HG02642 (cell line): ENCODE measurements at regions not wholly inside any gene's neighbourhood (a gene's known extent, or its start where the extent isn't known, plus 50 kb on each side); places are given as distances from the start of the nearest gene placed in this dataset.

Experiments used
- ATAC-seq: cut with Tn5 transposase; IDR thresholded peaks from one replicate; pipeline ENCODE4 v1.9.1; 2021; ENCODE audit warnings: mild to moderate bottlenecking; ENCODE audit not compliant: unreplicated experiment, poor library complexity

DNA sequence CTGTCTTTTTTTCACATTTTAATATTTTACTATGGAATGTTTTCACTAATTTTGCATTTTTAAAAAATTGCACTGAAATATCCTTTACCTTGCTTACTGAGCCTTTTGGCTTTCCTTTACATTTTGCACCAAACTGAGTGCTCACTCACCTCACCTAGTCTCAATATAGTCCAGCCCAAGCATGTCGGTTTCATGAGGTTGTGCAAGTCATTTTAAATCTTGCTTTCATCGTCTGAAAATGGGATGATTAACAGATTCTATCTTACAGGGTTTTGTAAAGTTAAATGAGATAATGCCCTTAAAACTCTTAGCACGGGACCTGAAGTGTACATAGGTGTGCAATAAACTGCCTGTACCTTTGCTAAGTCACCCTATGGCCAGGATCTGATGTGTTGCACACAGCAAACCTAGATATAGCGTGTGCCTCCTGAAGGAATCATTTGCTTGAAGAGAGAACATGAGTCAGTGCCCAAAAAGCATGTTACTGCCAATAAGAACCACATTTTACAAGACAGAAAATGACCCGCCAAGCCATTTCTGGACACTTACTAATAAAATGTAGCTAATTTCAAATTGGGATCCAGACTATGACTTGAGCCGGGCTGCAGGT is 199.8 kb downstream of the JCAD start:
- ATAC-seq = no peak

- ATAC-seq = no peak
Measured at GRCh38 chr10:29858702-29859267, 200.6 kb downstream of the JCAD start.

GRCh38 chr10:29857843-29858701 is 201.3 kb downstream of the JCAD start:
- ATAC-seq = no peak

- no peak for ATAC-seq
Measured at GRCh38 chr10:29856295-29856694, 203.1 kb downstream of the JCAD start.

DNA sequence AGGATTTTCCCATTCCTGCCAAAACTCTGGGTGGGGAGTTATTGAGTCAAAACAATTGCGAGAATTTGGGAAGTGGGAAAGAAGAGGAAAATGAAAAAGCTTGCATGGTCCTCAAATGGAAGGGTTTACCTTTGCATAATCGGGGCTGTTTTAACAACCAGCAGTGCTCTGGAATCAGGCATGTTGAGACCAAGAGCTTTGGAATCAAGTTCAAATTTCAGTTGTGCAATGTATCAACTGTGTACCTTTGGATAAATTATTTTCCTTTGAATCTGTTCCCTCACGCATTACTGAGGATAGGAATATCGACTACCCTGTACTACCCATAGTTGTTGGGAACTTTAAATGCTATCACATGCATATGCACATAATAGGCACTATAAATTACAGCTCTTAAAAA is 205.5 kb downstream of the JCAD start:
- no peak for ATAC-seq

DNA sequence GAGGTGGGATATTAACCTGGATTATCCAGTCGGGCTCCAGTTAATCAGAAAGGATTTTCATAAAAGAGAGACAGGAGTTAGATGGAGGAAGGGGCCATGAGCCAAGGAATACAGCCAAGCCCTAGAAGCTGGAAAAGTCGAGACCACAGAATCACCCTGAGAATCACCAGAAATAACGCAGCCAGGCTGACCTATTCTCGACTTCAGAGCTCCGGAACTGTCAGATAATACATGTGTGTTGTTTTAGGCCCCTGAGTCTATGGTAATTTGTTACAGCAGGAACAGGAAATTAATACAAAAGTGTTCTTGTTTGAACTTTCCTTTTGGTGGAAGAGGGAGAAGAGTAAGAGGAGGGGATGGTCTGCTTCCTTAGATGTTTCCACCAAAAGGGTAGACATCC is 208.1 kb downstream of the JCAD start:
- no peak for ATAC-seq

DNA sequence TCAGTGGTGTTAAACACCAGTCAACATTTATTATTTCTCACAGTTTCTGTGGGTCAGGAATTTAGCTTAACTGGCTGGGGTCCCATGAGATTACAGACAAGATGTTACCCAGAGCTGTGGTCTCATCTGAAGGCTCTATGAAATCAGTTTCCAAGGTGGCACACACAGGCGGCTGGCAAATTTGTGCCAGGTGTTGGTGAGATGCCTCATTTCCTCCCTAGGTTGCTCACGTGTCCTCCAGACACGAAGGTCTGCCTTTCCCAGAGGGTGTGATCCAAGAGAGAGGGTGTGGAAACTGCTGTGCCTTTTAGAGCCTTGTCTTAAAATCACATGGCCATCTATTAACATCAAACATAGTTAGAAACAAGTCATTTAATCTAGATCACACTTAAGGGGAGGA is 209.0 kb downstream of the JCAD start:
- no peak for ATAC-seq

GRCh38 chr10:29849886-29850285 is 209.5 kb downstream of the JCAD start:
- ATAC-seq = no peak

DNA sequence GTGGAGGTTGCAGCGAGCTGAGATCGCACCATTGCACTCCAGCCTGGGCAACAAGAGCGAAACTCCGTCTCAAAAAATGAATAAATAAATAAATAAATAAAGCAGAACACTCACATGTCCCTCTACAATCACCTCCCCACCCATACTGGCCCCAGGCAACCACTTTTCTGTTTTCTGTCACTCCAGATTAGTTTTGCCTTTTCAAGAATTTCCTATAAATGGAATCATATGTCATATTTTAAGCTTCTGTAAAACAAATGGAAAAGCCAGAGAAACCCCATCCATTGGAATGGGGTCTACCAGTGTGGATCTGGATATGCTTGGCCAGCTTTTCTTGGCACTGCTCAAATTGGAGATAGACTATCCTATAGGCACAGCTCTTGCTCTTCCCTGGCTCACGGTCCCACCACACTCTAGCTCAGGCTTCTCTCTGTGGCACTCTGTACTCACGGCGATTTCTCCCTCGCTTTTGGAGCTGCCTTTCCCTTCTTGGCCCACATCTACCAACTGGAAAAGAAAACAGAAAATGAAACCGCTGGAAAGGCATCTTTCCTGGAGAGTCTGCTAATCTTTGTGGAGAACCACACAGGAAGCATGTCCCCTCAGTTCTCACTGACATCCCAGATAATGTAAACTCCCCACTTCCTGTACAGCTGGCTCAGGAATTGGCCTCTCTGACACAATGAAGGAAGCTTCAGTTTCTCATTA is 210.1 kb downstream of the JCAD start:
- no peak for ATAC-seq

DNA sequence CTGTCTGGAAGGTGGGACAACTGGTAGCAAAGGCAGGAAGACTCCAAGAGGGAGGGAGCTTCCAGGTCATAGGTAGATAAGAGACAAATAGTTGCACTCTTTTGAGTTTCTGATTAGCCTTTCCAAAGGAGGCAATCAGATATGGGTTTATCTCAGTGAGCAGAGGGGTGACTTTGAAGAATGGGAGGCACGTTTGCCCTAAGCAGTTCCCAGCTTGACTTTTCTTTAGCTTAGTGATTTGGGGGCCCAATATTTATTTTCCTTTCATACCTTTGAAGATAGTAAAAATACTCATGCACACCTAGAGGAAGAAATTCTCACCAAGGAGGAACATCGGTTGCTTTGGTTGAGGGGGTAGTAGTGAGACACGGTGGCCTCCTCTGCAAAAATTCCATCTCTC is 212.1 kb upstream of the SVIL start:
- no peak for ATAC-seq

- no peak for ATAC-seq
Measured at GRCh38 chr10:29845166-29845565, 210.4 kb upstream of the SVIL start.

GRCh38 chr10:29843143-29843542 is 208.4 kb upstream of the SVIL start:
- ATAC-seq = no peak

DNA sequence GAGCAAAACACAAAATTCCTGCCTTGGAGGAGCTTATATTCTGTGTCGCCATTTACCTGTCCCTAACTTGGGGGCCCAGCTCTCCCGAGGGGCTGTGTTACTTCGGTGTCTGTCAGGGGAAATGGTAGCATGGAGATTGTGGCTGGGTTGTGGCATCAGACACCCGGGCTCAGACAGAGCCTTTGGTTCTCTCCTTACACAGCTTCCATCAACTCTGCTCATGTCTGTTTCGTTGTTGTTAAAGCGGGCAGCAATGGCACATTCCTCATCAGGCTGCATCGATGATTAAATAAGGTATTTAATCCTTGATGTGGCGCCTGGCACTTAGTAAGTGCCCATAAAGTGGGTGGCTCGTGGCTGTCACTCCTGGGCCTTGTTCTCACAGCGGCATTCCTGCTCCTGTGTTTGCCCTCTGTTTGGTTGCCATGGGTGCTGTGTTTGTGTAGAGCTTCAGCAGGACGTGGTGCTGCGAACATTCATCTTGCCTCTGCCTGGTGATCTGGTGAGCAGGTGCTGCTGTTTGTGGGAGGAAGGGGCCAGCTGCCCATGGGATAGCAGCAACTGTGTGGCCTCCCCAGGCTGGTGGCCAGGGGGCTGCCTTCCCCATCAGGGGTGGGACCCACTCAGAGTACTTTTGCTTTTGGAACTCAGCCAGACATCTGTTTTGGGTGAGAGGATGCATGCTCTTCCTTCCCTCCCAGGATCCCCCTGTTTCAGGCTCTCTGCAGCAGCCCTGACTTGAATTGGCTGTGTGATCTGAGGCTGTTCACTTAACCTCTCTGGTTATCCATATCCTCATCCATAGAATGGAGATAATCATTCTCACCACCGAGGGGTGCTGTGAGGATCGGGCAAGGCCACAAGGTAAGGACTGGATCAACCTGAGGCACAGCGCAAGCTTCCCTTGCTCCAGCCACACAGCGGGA is 207.2 kb upstream of the SVIL start:
- no peak for ATAC-seq

DNA sequence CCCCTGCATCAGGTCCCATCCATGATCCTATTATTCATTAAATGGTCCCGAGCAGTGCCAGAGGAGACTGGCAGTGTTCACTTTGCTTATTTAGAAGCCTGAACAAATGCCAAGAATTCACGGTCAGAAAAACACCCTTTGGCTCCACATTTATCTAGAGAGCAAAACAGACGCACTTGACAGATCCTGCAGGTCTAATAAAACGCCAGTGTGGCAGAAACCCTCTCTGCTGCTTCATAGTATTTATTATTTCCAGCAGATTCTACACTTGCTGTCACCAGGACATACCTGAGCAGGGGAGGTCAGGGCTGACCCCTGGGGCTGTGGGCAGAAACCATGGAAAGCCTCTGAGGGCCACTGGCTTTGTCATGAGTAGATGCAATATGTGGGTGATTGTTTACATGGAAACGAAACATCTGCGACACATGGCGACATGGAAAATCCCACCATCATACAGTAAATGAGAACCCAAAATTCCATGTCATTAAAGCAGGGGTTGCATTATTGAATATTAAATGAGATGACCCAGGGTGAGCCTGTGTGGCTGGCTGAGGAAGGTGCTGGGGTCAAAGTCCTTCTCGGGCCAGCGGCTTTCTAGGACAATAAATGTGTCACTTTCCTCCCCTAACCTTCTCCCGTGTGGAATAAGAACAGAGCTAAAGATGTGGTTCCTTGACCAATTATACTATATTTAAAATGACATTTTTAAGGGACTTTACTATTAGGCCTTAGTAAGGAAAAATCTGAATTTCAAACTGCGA is 205.9 kb upstream of the SVIL start:
- ATAC-seq = no peak

DNA sequence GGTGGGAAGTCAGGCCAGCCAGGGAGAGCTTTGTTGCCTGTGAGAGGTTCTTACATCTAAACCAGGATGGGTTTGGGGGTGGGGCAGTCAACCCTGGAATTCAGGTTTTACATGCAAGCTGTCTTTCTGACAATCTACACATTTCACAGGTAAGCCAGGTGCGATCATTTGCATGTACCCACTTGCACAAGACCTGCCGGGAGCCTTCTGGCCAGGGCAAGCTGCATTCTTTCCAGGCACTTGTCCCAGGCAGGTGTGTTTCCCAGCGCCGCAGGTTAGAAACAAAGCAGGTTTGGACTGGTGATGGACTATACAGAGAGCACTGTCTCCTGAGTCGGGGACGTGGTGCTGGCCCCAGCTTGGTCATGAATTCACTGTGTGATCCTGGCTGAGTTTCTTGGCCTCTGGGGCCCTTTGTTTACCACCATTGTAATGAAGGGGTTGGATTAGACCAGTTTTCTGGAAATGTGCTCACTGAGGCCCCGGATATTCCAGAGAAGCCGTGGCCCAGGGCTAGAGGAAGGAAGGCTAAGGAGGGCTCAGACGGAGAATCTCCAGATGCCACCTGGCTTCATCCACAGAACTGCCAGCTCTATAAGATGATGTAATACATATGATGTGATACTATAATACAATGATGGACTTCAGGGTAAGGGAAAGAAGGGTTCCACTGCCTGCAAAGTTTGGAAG is 205.2 kb upstream of the SVIL start:
- no peak for ATAC-seq

DNA sequence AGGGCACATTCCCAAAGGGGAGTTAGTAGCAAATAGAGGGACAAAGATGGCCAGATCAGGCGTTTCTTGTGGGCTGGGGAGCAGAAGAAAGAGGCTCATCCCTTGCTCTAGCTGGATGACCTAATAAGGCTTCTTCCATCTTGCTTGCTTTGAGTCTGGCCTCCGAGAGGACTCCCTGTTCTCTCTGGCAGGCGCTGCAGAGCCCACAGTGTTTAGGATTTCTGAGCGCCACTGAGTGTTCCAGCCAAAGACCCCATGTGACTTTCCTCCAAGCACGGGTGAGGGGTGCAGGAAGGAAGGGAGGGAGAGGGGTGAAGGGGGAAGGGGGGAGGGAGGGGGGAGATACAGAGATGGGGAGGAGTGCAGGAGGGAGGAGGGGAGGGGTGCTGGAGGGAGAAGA is 203.8 kb upstream of the SVIL start:
- ATAC-seq = no peak

GRCh38 chr10:29837586-29837985 is 202.8 kb upstream of the SVIL start:
- no peak for ATAC-seq

- no peak for ATAC-seq
Measured at GRCh38 chr10:29836396-29836795, 201.6 kb upstream of the SVIL start.

DNA sequence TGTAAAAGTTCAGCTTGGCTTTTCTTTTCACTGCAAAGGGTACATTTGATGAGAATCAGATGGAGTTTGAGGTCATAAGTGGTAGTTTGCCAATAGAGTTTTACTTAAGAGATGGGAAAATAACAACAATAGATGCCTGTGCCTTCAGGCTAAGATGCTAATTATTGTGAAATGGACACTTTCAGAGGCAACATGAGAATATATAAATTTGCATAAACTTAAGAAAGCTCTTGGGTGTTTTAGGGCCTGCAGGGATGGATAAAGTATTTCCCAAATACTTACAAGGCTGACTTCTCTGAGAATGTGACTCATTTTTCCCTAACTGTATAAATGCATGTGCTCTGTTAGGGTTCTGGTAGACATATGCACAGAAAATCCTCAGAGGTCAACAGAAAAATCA is 200.3 kb upstream of the SVIL start:
- no peak for ATAC-seq
